HEK293 (cell line): ENCODE measurements at regions not wholly inside any gene's neighbourhood (a gene's known extent, or its start where the extent isn't known, plus 50 kb on each side); places are given as distances from the start of the nearest gene placed in this dataset.

Experiments
- CTCF ChIA-PET: fragments of 350-600 bp; formaldehyde crosslinking; extraction: SDS; loops from one replicate; lab custom pipeline; 2021; ENCODE audit warnings: antibody characterized with exemption; lab: Yijun Ruan, JAX
- POLR2A ChIA-PET: fragments of 300-600 bp; formaldehyde crosslinking; extraction: SDS; loops from one replicate; lab custom pipeline; 2020; ENCODE audit warnings: antibody characterized with exemption, inconsistent platforms; lab: Yijun Ruan, JAX
- H3K27ac ChIP-seq: fragments of 200-500 bp; sonication (Bioruptor generic); 2 replicates; pipeline ENCODE4 v1.5.1; 2014; ENCODE audit warnings: low read depth, low read length, control low read depth, inconsistent platforms; ENCODE audit errors: extremely low read depth
- H3K36me3 ChIP-seq, 2 experiments: fragments of 200-500 bp in 1 of 2; sonication (Bioruptor generic) in 1 of 2; 1 replicate in 1 of 2; 2 replicates in 1 of 2; pipeline ENCODE4 v1.5.1; 2014 to 2017; ENCODE audit warnings: inconsistent platforms in 2 of 2, low read length in 2 of 2; ENCODE audit not compliant: control insufficient read depth in 2 of 2, insufficient read depth in 1 of 2
- H3K4me1 ChIP-seq: fragments of 200-500 bp; sonication (Bioruptor generic); 2 replicates; pipeline ENCODE4 v1.5.1; 2014; ENCODE audit warnings: mild to moderate bottlenecking, low read length, inconsistent platforms; ENCODE audit not compliant: control insufficient read depth, insufficient read depth
- H3K4me3 ChIP-seq: 2 replicates; pipeline ENCODE4 v1.5.1; 2011; ENCODE audit warnings: low read depth, mild to moderate bottlenecking, control low read depth, low read length, moderate library complexity
- H3K9me3 ChIP-seq: fragments of 200-500 bp; sonication (Bioruptor generic); 2 replicates; pipeline ENCODE4 v1.5.1; 2014; ENCODE audit warnings: low read depth, low read length, inconsistent platforms; ENCODE audit not compliant: control insufficient read depth, insufficient read depth
- GLIS2 ChIP-seq: fragments of 450-650 bp; formaldehyde crosslinking; IDR thresholded peaks from 2 replicates; pipeline ENCODE4 v1.5.1; 2016; ENCODE audit warnings: missing biosample characterization, missing genetic modification characterization
- HOXA7 ChIP-seq: sonication (generic); formaldehyde crosslinking; IDR thresholded peaks from 2 replicates; pipeline ENCODE4 v1.8.1; 2022; ENCODE audit warnings: missing genetic modification reagents, borderline replicate concordance
- IKZF3 ChIP-seq: fragments of 450-650 bp; IDR thresholded peaks from 2 replicates; pipeline ENCODE4 v1.5.0; 2018; ENCODE audit warnings: missing biosample characterization, mild to moderate bottlenecking, missing genetic modification characterization, moderate library complexity
- MZF1 ChIP-seq: fragments of 450-650 bp; formaldehyde crosslinking; IDR thresholded peaks from 2 replicates; pipeline ENCODE4 v1.5.1; 2017; ENCODE audit warnings: missing biosample characterization, missing genetic modification characterization, borderline replicate concordance
- SCRT1 ChIP-seq: fragments of 450-650 bp; formaldehyde crosslinking; IDR thresholded peaks from 2 replicates; pipeline ENCODE4 v1.5.1; 2016; ENCODE audit warnings: missing biosample characterization, missing genetic modification characterization, borderline replicate concordance
- ZFP37 ChIP-seq: fragments of 450-650 bp; formaldehyde crosslinking; IDR thresholded peaks from 2 replicates; pipeline ENCODE4 v1.5.1; 2016; ENCODE audit warnings: missing biosample characterization, missing genetic modification characterization
- ZFP69B ChIP-seq: fragments of 450-650 bp; formaldehyde crosslinking; IDR thresholded peaks from 2 replicates; pipeline ENCODE4 v1.5.1; 2016; ENCODE audit warnings: missing biosample characterization, missing genetic modification characterization
- ZIC2 ChIP-seq: fragments of 450-650 bp; formaldehyde crosslinking; IDR thresholded peaks from 2 replicates; pipeline ENCODE4 v1.5.1; 2016; ENCODE audit warnings: missing biosample characterization, missing genetic modification characterization
- ZNF112 ChIP-seq: fragments of 450-650 bp; formaldehyde crosslinking; IDR thresholded peaks from 2 replicates; pipeline ENCODE4 v1.5.0; 2017; ENCODE audit warnings: missing biosample characterization, missing genetic modification characterization
- ZNF174 ChIP-seq: fragments of 450-650 bp; formaldehyde crosslinking; IDR thresholded peaks from 2 replicates; pipeline ENCODE4 v1.5.0; 2017; ENCODE audit warnings: missing biosample characterization, mild to moderate bottlenecking, missing genetic modification characterization
- ZNF184 ChIP-seq: fragments of 450-650 bp; IDR thresholded peaks from 2 replicates; pipeline ENCODE4 v1.5.1; 2018; ENCODE audit warnings: missing biosample characterization, mild to moderate bottlenecking, missing genetic modification characterization
- ZNF214 ChIP-seq: fragments of 450-650 bp; formaldehyde crosslinking; IDR thresholded peaks from 2 replicates; pipeline ENCODE4 v1.5.1; 2017; ENCODE audit warnings: missing biosample characterization, mild to moderate bottlenecking, missing genetic modification characterization, borderline replicate concordance
- ZNF24 ChIP-seq: fragments of 450-650 bp; formaldehyde crosslinking; IDR thresholded peaks from 2 replicates; pipeline ENCODE4 v1.5.1; 2016; ENCODE audit warnings: missing biosample characterization, missing genetic modification characterization
- ZNF335 ChIP-seq: fragments of 450-650 bp; formaldehyde crosslinking; conservative IDR thresholded peaks from 2 replicates; pipeline ENCODE4 v1.5.1; 2016; ENCODE audit warnings: missing biosample characterization, missing genetic modification characterization
- ZNF433 ChIP-seq: fragments of 450-650 bp; formaldehyde crosslinking; IDR thresholded peaks from 2 replicates; pipeline ENCODE4 v1.5.1; 2016; ENCODE audit warnings: missing biosample characterization, missing genetic modification characterization, low read depth
- ZNF558 ChIP-seq: fragments of 450-650 bp; formaldehyde crosslinking; IDR thresholded peaks from 2 replicates; pipeline ENCODE4 v1.5.1; 2016; ENCODE audit warnings: missing biosample characterization, missing genetic modification characterization
- TF ChIP-seq, protein P1 (sequence below): fragments of 450-650 bp; formaldehyde crosslinking; IDR thresholded peaks from 2 replicates; pipeline ENCODE4 v1.5.1; 2016; ENCODE audit warnings: missing biosample characterization, missing genetic modification characterization, low read depth
- TF ChIP-seq, protein P2 (sequence below): fragments of 450-650 bp; formaldehyde crosslinking; IDR thresholded peaks from 2 replicates; pipeline ENCODE4 v1.5.1; 2016; ENCODE audit warnings: missing biosample characterization, missing genetic modification characterization
- TF ChIP-seq, protein P3 (sequence below): fragments of 450-650 bp; IDR thresholded peaks from 2 replicates; pipeline ENCODE4 v1.5.1; 2018; ENCODE audit warnings: missing biosample characterization, mild to moderate bottlenecking, missing genetic modification characterization
- TF ChIP-seq, protein P4 (sequence below): fragments of 450-650 bp; formaldehyde crosslinking; IDR thresholded peaks from 2 replicates; pipeline ENCODE4 v1.5.1; 2016; ENCODE audit warnings: missing biosample characterization, missing genetic modification characterization

DNA sequence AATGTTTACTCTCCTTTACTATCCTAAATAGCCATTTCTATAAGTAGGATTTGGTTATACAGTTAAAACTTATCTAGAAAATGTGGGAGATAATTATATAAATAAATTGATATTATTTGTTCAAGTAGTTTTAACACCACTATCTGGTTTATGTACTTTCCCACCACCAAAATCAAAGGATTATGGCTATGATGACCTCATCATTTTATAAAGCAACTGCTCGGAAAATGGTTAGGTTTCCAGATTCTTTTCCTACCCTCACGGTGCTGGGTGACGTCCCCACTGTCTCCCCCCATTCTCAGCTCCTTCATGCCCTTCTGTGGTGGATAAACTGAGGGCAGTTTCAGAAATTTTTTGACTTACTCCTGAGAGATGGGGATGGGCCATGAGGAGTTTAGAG lies 1011.8 kb upstream of the ADGRL4 start:
- TF ChIP-seq ZNF184 (tag by site-specific recombination), result no peak
- TF ChIP-seq, protein P1, sequence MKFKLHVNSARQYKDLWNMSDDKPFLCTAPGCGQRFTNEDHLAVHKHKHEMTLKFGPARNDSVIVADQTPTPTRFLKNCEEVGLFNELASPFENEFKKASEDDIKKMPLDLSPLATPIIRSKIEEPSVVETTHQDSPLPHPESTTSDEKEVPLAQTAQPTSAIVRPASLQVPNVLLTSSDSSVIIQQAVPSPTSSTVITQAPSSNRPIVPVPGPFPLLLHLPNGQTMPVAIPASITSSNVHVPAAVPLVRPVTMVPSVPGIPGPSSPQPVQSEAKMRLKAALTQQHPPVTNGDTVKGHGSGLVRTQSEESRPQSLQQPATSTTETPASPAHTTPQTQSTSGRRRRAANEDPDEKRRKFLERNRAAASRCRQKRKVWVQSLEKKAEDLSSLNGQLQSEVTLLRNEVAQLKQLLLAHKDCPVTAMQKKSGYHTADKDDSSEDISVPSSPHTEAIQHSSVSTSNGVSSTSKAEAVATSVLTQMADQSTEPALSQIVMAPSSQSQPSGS (tag by site-specific recombination), result peak; percentile 55; the same call in 1 of the 2 replicates
- TF ChIP-seq, protein P2, sequence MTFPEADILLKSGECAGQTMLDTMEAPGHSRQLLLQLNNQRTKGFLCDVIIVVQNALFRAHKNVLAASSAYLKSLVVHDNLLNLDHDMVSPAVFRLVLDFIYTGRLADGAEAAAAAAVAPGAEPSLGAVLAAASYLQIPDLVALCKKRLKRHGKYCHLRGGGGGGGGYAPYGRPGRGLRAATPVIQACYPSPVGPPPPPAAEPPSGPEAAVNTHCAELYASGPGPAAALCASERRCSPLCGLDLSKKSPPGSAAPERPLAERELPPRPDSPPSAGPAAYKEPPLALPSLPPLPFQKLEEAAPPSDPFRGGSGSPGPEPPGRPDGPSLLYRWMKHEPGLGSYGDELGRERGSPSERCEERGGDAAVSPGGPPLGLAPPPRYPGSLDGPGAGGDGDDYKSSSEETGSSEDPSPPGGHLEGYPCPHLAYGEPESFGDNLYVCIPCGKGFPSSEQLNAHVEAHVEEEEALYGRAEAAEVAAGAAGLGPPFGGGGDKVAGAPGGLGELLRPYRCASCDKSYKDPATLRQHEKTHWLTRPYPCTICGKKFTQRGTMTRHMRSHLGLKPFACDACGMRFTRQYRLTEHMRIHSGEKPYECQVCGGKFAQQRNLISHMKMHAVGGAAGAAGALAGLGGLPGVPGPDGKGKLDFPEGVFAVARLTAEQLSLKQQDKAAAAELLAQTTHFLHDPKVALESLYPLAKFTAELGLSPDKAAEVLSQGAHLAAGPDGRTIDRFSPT (tag by site-specific recombination), result no peak
- TF ChIP-seq MZF1, result no peak
- no peak for TF ChIP-seq ZNF24 (tag by site-specific recombination)
- no peak for TF ChIP-seq ZNF433 (tag by site-specific recombination)
- Histone ChIP-seq H3K36me3 (no peaks in the 10 kb centered on the region), H3K9me3 (no peaks in the 10 kb centered on the region), H3K4me1 (no peaks in the 10 kb centered on the region), H3K4me3 (no peak overlapping the region), H3K27ac (no peak overlapping the region)
- POLR2A ChIA-PET, result no interaction called here
- CTCF ChIA-PET, result interaction anchor here (0.6 kb wide), 1 partner anchor 35 kb away, joined by 4 read pairs; no protein-coding TSS in a partner anchor

DNA sequence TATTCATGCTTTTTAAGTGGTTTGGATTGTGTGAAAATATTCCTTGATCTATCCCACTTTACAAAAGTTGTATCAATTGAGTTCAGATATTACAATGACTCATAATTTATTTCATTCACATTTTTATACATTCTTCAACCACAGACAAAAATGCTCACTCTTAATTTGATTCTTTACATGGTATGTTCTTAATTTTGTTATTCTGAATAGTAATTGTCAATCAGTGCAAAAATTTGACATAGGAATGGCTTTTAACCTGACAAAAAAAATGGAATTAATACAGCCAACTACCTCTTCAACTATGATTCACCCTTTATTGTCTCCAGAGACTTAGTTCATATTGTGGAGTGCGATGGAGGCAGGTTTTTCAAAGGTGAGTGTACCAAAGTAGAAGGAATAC lies 1002.4 kb upstream of the ADGRL4 start:
- H3K4me1 ChIP-seq, result no peaks in the 10 kb centered on the region
- H3K4me3 ChIP-seq, result no peak overlapping the region
- ChIA-PET POLR2A (no interaction called here), CTCF (no interaction called here)
- no peaks in the 10 kb centered on the region for H3K36me3 ChIP-seq
- TF ChIP-seq ZNF214 (tag by site-specific recombination) (no peak), ZIC2 (tag by site-specific recombination) (no peak), ZNF335 (tag by site-specific recombination) (no peak), ZFP69B (tag by site-specific recombination) (no peak), GLIS2 (tag by site-specific recombination) (no peak), ZNF112 (no peak), ZFP37 (no peak), SCRT1 (tag by site-specific recombination) (no peak), IKZF3 (tag by site-specific recombination) (no peak), ZNF558 (tag by site-specific recombination) (no peak), ZNF174 (tag by site-specific recombination) (no peak), HOXA7 (no peak)
- TF ChIP-seq, protein P3, sequence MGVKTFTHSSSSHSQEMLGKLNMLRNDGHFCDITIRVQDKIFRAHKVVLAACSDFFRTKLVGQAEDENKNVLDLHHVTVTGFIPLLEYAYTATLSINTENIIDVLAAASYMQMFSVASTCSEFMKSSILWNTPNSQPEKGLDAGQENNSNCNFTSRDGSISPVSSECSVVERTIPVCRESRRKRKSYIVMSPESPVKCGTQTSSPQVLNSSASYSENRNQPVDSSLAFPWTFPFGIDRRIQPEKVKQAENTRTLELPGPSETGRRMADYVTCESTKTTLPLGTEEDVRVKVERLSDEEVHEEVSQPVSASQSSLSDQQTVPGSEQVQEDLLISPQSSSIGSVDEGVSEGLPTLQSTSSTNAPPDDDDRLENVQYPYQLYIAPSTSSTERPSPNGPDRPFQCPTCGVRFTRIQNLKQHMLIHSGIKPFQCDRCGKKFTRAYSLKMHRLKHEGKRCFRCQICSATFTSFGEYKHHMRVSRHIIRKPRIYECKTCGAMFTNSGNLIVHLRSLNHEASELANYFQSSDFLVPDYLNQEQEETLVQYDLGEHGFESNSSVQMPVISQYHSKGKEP (tag by site-specific recombination), result no peak
- TF ChIP-seq, protein P4, sequence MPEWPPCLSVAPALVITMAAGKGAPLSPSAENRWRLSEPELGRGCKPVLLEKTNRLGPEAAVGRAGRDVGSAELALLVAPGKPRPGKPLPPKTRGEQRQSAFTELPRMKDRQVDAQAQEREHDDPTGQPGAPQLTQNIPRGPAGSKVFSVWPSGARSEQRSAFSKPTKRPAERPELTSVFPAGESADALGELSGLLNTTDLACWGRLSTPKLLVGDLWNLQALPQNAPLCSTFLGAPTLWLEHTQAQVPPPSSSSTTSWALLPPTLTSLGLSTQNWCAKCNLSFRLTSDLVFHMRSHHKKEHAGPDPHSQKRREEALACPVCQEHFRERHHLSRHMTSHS (tag by site-specific recombination), result no peak
- no peaks in the 10 kb centered on the region for H3K9me3 ChIP-seq
- no peak overlapping the region for H3K27ac ChIP-seq
